Thyroid gland (tissue), 4 donors: ENCODE measurements at regions not wholly inside any gene's neighbourhood (a gene's known extent, or its start where the extent isn't known, plus 50 kb on each side); places are given as distances from the start of the nearest gene placed in this dataset.

ENCODE experiments used
- CTCF ChIP-seq, 6 experiments: fragments of 200-600 bp in 3 of 6; fragments of 450-650 bp in 3 of 6; sonication (generic) in 3 of 6; IDR thresholded peaks; one replicate each; pipeline ENCODE4 v1.5.1; 2016 to 2019; ENCODE audit warnings: antibody characterized with exemption in 6 of 6, mild to moderate bottlenecking in 2 of 6, inconsistent platforms in 1 of 6, moderate library complexity in 1 of 6
- POLR2A ChIP-seq, 2 donors: fragments of 450-650 bp; IDR thresholded peaks; one replicate each; pipeline ENCODE4 v1.6.1; 2017; ENCODE audit warnings: antibody characterized with exemption in 2 of 2, mild to moderate bottlenecking in 2 of 2, moderate library complexity in 1 of 2

DNA sequence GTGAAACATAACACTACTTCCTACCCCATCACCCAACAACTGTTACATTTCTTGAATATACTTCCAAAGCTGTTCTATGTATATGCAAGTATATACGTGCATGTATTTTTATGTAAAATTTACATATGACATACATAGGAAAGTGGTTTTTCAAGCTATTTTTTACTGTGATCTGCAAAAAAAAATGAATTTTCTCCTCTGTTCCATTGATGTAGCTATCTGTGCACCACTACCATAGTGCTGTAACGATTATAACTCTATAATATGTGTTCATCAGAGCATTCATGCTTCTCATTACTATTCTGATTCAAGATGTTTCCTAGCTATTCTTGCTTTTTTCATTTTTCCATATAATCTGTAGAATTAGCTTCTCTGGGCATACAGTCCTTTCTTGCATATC lies 164.0 kb downstream of the DEPDC1B start:
- TF ChIP-seq CTCF (IDR thresholded peaks at IDR 0.05) (no peak), POLR2A (IDR thresholded peaks at IDR 0.05) (no peak)
